ENCODE measurements at regions not wholly inside any gene's neighbourhood (a gene's known extent, or its start where the extent isn't known, plus 50 kb on each side); places are given as distances from the start of the nearest gene placed in this dataset.

GRCh38 chr20:52404671-52405070, 213.1 kb upstream of the ZFP64 start:
- Histone ChIP-seq H3K27ac (ENCODE audit: insufficient read depth, low read length) (no peak overlapping the region), H3K4me3 (replicated peaks in 1 of 4; ENCODE audit: control extremely low read depth in 1 of 4, insufficient read depth in 1 of 4, low read depth in 3 of 4, low read length in 4 of 4) (no peak overlapping the region), H3K9ac (ENCODE audit: insufficient read depth, low read length) (no peak overlapping the region), H3K36me3 (ENCODE audit: control insufficient read depth, insufficient read depth, low read length) (no peaks in the 10 kb centered on the region), H2AFZ (ENCODE audit: low read length) (no peak overlapping the region), H3K4me2 (ENCODE audit: extremely low read depth, insufficient read depth, low read length) (no peak overlapping the region), H3K4me1 (ENCODE audit: control insufficient read depth, extremely low read depth, insufficient read depth, low read length) (no peaks in the 10 kb centered on the region), H4K20me1 (ENCODE audit: control insufficient read depth, extremely low read depth, insufficient read depth, low read length) (no peaks in the 10 kb centered on the region), H3K79me2 (ENCODE audit: control insufficient read depth, insufficient read depth, low read length) (no peaks in the 10 kb centered on the region), H3K9me3 (ENCODE audit: control insufficient read depth, insufficient read depth, low read depth, low read length) (no peaks in the 10 kb centered on the region), H3K27me3 (ENCODE audit: control insufficient read depth, insufficient read depth, low read length) (no peaks in the 10 kb centered on the region)
- no peak for DNase-seq (ENCODE audit: low read depth in 2 of 2)
- no peak for TF ChIP-seq EZH2 (IDR thresholded peaks at IDR 0.05; ENCODE audit: low read length, missing control alignments)
- no peak for TF ChIP-seq CTCF (conservative IDR thresholded peaks at IDR 0.05 in 1 of 2, IDR thresholded peaks at IDR 0.05 in 1 of 2; ENCODE audit: low read depth in 1 of 2, low read length in 2 of 2)

GRCh38 chr20:52402950-52403349, 211.4 kb upstream of the ZFP64 start:
- Histone ChIP-seq H3K9me3 (ENCODE audit: control insufficient read depth, insufficient read depth, low read depth, low read length) (no peaks in the 10 kb centered on the region), H3K27ac (ENCODE audit: insufficient read depth, low read length) (no peak overlapping the region), H3K4me3 (replicated peaks in 1 of 4; ENCODE audit: control extremely low read depth in 1 of 4, insufficient read depth in 1 of 4, low read depth in 3 of 4, low read length in 4 of 4) (no peak overlapping the region), H3K27me3 (ENCODE audit: control insufficient read depth, insufficient read depth, low read length) (no peaks in the 10 kb centered on the region), H3K9ac (ENCODE audit: insufficient read depth, low read length) (no peak overlapping the region), H3K79me2 (ENCODE audit: control insufficient read depth, insufficient read depth, low read length) (no peaks in the 10 kb centered on the region), H3K36me3 (ENCODE audit: control insufficient read depth, insufficient read depth, low read length) (no peaks in the 10 kb centered on the region), H3K4me2 (ENCODE audit: extremely low read depth, insufficient read depth, low read length) (no peak overlapping the region), H2AFZ (ENCODE audit: low read length) (no peak overlapping the region), H4K20me1 (ENCODE audit: control insufficient read depth, extremely low read depth, insufficient read depth, low read length) (no peaks in the 10 kb centered on the region), H3K4me1 (ENCODE audit: control insufficient read depth, extremely low read depth, insufficient read depth, low read length) (no peaks in the 10 kb centered on the region)
- no peak for TF ChIP-seq CTCF (conservative IDR thresholded peaks at IDR 0.05 in 1 of 2, IDR thresholded peaks at IDR 0.05 in 1 of 2; ENCODE audit: low read depth in 1 of 2, low read length in 2 of 2)
- no peak for TF ChIP-seq EZH2 (IDR thresholded peaks at IDR 0.05; ENCODE audit: low read length, missing control alignments)
- DNase-seq (ENCODE audit: low read depth in 2 of 2): no peak

GRCh38 chr20:52402514-52402913, 210.9 kb upstream of the ZFP64 start:
- Histone ChIP-seq H3K27ac (ENCODE audit: insufficient read depth, low read length) (no peak overlapping the region), H4K20me1 (ENCODE audit: control insufficient read depth, extremely low read depth, insufficient read depth, low read length) (no peaks in the 10 kb centered on the region), H3K9me3 (ENCODE audit: control insufficient read depth, insufficient read depth, low read depth, low read length) (no peaks in the 10 kb centered on the region), H3K4me1 (ENCODE audit: control insufficient read depth, extremely low read depth, insufficient read depth, low read length) (no peaks in the 10 kb centered on the region), H2AFZ (ENCODE audit: low read length) (no peak overlapping the region), H3K27me3 (ENCODE audit: control insufficient read depth, insufficient read depth, low read length) (no peaks in the 10 kb centered on the region), H3K36me3 (ENCODE audit: control insufficient read depth, insufficient read depth, low read length) (no peaks in the 10 kb centered on the region), H3K4me2 (ENCODE audit: extremely low read depth, insufficient read depth, low read length) (no peak overlapping the region), H3K9ac (ENCODE audit: insufficient read depth, low read length) (no peak overlapping the region), H3K4me3 (replicated peaks in 1 of 4; ENCODE audit: control extremely low read depth in 1 of 4, insufficient read depth in 1 of 4, low read depth in 3 of 4, low read length in 4 of 4) (no peak overlapping the region), H3K79me2 (ENCODE audit: control insufficient read depth, insufficient read depth, low read length) (no peaks in the 10 kb centered on the region)
- TF ChIP-seq CTCF (conservative IDR thresholded peaks at IDR 0.05 in 1 of 2, IDR thresholded peaks at IDR 0.05 in 1 of 2; ENCODE audit: low read depth in 1 of 2, low read length in 2 of 2): no peak
- TF ChIP-seq EZH2 (IDR thresholded peaks at IDR 0.05; ENCODE audit: low read length, missing control alignments): no peak
- no peak for DNase-seq (ENCODE audit: low read depth in 2 of 2)
